Aorta (tissue), 5 donors: ENCODE measurements at regions not wholly inside any gene's neighbourhood (a gene's known extent, or its start where the extent isn't known, plus 50 kb on each side); places are given as distances from the start of the nearest gene placed in this dataset.

ENCODE experiments used
- ATAC-seq: fragments of 200-7000 bp; cut with Tn5 transposase; one replicate; pipeline ENCODE4 v1.9.1; 2022; ENCODE audit warnings: moderate library complexity; ENCODE audit not compliant: low FRiP score
- DNase-seq, 2 donors: peaks; one replicate each; pipeline ENCODE4 v3.0.0-alpha.2; 2020
- H3K27ac ChIP-seq, 2 donors: one replicate each; pipeline ENCODE4 v1.5.1; 2013; ENCODE audit warnings: low read length in 2 of 2, mild to moderate bottlenecking in 2 of 2, moderate library complexity in 2 of 2, control low read depth in 1 of 2, inconsistent platforms in 1 of 2, low read depth in 1 of 2
- H3K27me3 ChIP-seq, 2 donors: one replicate each; pipeline ENCODE4 v1.6.1; 2013; ENCODE audit warnings: control low read depth in 1 of 2, low read length in 1 of 2, mild to moderate bottlenecking in 1 of 2, moderate library complexity in 1 of 2; ENCODE audit not compliant: insufficient read depth in 2 of 2, control insufficient read depth in 1 of 2
- H3K36me3 ChIP-seq, 2 donors: one replicate each; pipeline ENCODE4 v1.6.1; 2013; ENCODE audit warnings: control low read depth in 1 of 2, low read length in 1 of 2, mild to moderate bottlenecking in 1 of 2; ENCODE audit not compliant: insufficient read depth in 2 of 2, control insufficient read depth in 1 of 2
- H3K4me1 ChIP-seq, 2 donors: one replicate each; pipeline ENCODE4 v1.6.1; 2013; ENCODE audit warnings: low read length in 2 of 2, control low read depth in 1 of 2, mild to moderate bottlenecking in 1 of 2, moderate library complexity in 1 of 2; ENCODE audit not compliant: insufficient read depth in 2 of 2, control insufficient read depth in 1 of 2
- H3K4me3 ChIP-seq, 2 donors: one replicate each; pipeline ENCODE4 v1.5.1; 2013; ENCODE audit warnings: low read length in 2 of 2, control low read depth in 1 of 2, mild to moderate bottlenecking in 1 of 2
- H3K9me3 ChIP-seq: one replicate; pipeline ENCODE4 v1.6.1; 2013; ENCODE audit warnings: mild to moderate bottlenecking, low read length; ENCODE audit not compliant: control insufficient read depth
- WGBS, 2 donors: extraction: QIAGEN DNeasy Blood & Tissue Kit; methylation state at CpG; one replicate each; pipeline ENCODE4 v1.1.7; 2013; 5-methylcytosine and 5-hydroxymethylcytosine counted together
- intact Hi-C, 2 donors: fragments of 100-400 bp; cut with DNase I; formaldehyde crosslinking; loops; one replicate each; pipeline versions ENCODE4 v1.14.2 to v1.15.0; 2022
- donor health status: healthy with polysubstance abuse.
- donor health status: Bipolar disorder and iron deficiency.
- donor health status: DM: no; HTN: no; CAD: no.
- donor health status: DM: no; HTN: no; CAD: no.
- donor health status: DM: yes; HTN: yes; CAD: no.

- no peaks in the 10 kb centered on the region for H3K27me3 ChIP-seq
- peaks cover 0 to 4% of the 10 kb centered on the region in 2 donors for H3K4me1 ChIP-seq
- no peak for ATAC-seq
- intact Hi-C loops, result no loop called here
- 87 to 92% methylated on average over 2 of the region's 2 CpGs for WGBS, 2 donors
- no peaks in the 10 kb centered on the region for H3K36me3 ChIP-seq
- no peak overlapping the region for H3K27ac ChIP-seq
- H3K4me3 ChIP-seq, result no peak overlapping the region
- no peak for DNase-seq
- H3K9me3 ChIP-seq, result no peaks in the 10 kb centered on the region
Measured at GRCh38 chr9:99731950-99732349, 89.7 kb upstream of the NR4A3 start.

- Histone ChIP-seq H3K4me3 (peak overlapping the region in 1 of 2 donors; percentile 48), H3K36me3 (no peaks in the 10 kb centered on the region), H3K27me3 (no peaks in the 10 kb centered on the region), H3K9me3 (no peaks in the 10 kb centered on the region), H3K4me1 (peaks cover 0 to 4% of the 10 kb centered on the region in 2 donors), H3K27ac (no peak overlapping the region)
- 4% methylated on average over 5 of the region's 5 CpGs for WGBS, 2 donors
- no peak for DNase-seq
- peak; percentile 60 for ATAC-seq
- intact Hi-C loops, result no loop called here
Measured at GRCh38 chr9:99732715-99733114, 89.0 kb upstream of the NR4A3 start.

GRCh38 chr9:99735041-99735440, 86.6 kb upstream of the NR4A3 start:
- no peaks in the 10 kb centered on the region for H3K27me3 ChIP-seq
- no peaks in the 10 kb centered on the region for H3K36me3 ChIP-seq
- 98% methylated on average over 2 of the region's 2 CpGs for WGBS, 2 donors
- H3K9me3 ChIP-seq, result no peaks in the 10 kb centered on the region
- intact Hi-C loops, result no loop called here
- no peak overlapping the region for H3K4me3 ChIP-seq
- H3K27ac ChIP-seq, result no peak overlapping the region
- DNase-seq, result no peak
- peaks cover 0 to 4% of the 10 kb centered on the region in 2 donors for H3K4me1 ChIP-seq
- ATAC-seq, result no peak

- Histone ChIP-seq H3K27me3 (no peaks in the 10 kb centered on the region), H3K4me3 (no peak overlapping the region), H3K36me3 (no peaks in the 10 kb centered on the region), H3K4me1 (peaks cover 0 to 4% of the 10 kb centered on the region in 2 donors), H3K27ac (no peak overlapping the region), H3K9me3 (no peaks in the 10 kb centered on the region)
- DNase-seq (no peak), ATAC-seq (no peak)
- intact Hi-C loops, result no loop called here
- 17 to 23% methylated on average over 3 of the region's 3 CpGs for WGBS, 2 donors
Measured at GRCh38 chr9:99736291-99736690, 85.4 kb upstream of the NR4A3 start.

GRCh38 chr9:99737649-99738048, 84.0 kb upstream of the NR4A3 start:
- intact Hi-C loops, result no loop called here
- H3K9me3 ChIP-seq, result no peaks in the 10 kb centered on the region
- H3K36me3 ChIP-seq, result no peaks in the 10 kb centered on the region
- no peak for DNase-seq
- WGBS, 2 donors, result 95 to 96% methylated on average over 4 of the region's 4 CpGs
- H3K4me3 ChIP-seq, result no peak overlapping the region
- H3K4me1 ChIP-seq, result no peaks in the 10 kb centered on the region
- no peaks in the 10 kb centered on the region for H3K27me3 ChIP-seq
- ATAC-seq, result no peak
- H3K27ac ChIP-seq, result no peak overlapping the region

- H3K4me3 ChIP-seq, result no peak overlapping the region
- WGBS, 2 donors, result 38 to 44% methylated on average over 2 of the region's 2 CpGs
- intact Hi-C loops, result no loop called here
- no peaks in the 10 kb centered on the region for H3K27me3 ChIP-seq
- no peak for DNase-seq
- no peaks in the 10 kb centered on the region for H3K4me1 ChIP-seq
- no peaks in the 10 kb centered on the region for H3K36me3 ChIP-seq
- H3K27ac ChIP-seq, result no peak overlapping the region
- ATAC-seq, result no peak
- no peaks in the 10 kb centered on the region for H3K9me3 ChIP-seq
Measured at GRCh38 chr9:99743006-99743405, 78.7 kb upstream of the NR4A3 start.

- Histone ChIP-seq H3K4me1 (no peaks in the 10 kb centered on the region), H3K27me3 (no peaks in the 10 kb centered on the region), H3K36me3 (no peaks in the 10 kb centered on the region), H3K27ac (no peak overlapping the region), H3K4me3 (no peak overlapping the region), H3K9me3 (no peaks in the 10 kb centered on the region)
- no peak for DNase-seq
- 69 to 72% methylated on average over 3 of the region's 3 CpGs for WGBS, 2 donors
- ATAC-seq, result no peak
- intact Hi-C loops, result no loop called here
Measured at GRCh38 chr9:99743455-99743854, 78.2 kb upstream of the NR4A3 start.

GRCh38 chr9:99744132-99744531, 77.6 kb upstream of the NR4A3 start:
- no peak for DNase-seq
- intact Hi-C loops, result no loop called here
- Histone ChIP-seq H3K9me3 (no peaks in the 10 kb centered on the region), H3K36me3 (no peaks in the 10 kb centered on the region), H3K27ac (no peak overlapping the region), H3K27me3 (no peaks in the 10 kb centered on the region), H3K4me1 (no peaks in the 10 kb centered on the region), H3K4me3 (no peak overlapping the region)
- WGBS, 2 donors, result 77 to 81% methylated on average over 1 of the region's 1 CpG
- ATAC-seq, result no peak

- no peak overlapping the region for H3K27ac ChIP-seq
- DNase-seq, result no peak
- 91 to 96% methylated on average over 4 of the region's 4 CpGs for WGBS, 2 donors
- ATAC-seq, result no peak
- no peaks in the 10 kb centered on the region for H3K9me3 ChIP-seq
- H3K4me1 ChIP-seq, result no peaks in the 10 kb centered on the region
- no peaks in the 10 kb centered on the region for H3K27me3 ChIP-seq
- H3K4me3 ChIP-seq, result no peak overlapping the region
- H3K36me3 ChIP-seq, result no peaks in the 10 kb centered on the region
- intact Hi-C loops, result no loop called here
Measured at GRCh38 chr9:99745085-99745484, 76.6 kb upstream of the NR4A3 start.
